Thoracic aorta (tissue), 2 donors: ENCODE measurements at regions not wholly inside any gene's neighbourhood (a gene's known extent, or its start where the extent isn't known, plus 50 kb on each side); places are given as distances from the start of the nearest gene placed in this dataset.

Experiments
- ATAC-seq: fragments of 150-250 bp; one replicate; pipeline ENCODE4 v1.8.0; 2017; ENCODE audit warnings: low read depth; ENCODE audit not compliant: insufficient number of reproducible peaks, low FRiP score
- DNase-seq: peaks from one replicate; pipeline ENCODE4 v3.0.0-alpha.2; 2020; ENCODE audit warnings: low spot score
- H3K27ac ChIP-seq, 2 donors: fragments of 200-600 bp; sonication (generic); 1 replicate in 1 of 2; 2 replicates in 1 of 2; pipeline ENCODE4 v1.5.1; 2016; ENCODE audit warnings: mild to moderate bottlenecking in 2 of 2, moderate library complexity in 2 of 2
- H3K27me3 ChIP-seq: fragments of 200-600 bp; sonication (generic); replicated peaks from 2 replicates; pipeline ENCODE4 v1.6.0; 2016; ENCODE audit warnings: mild to moderate bottlenecking; ENCODE audit not compliant: insufficient read depth
- H3K36me3 ChIP-seq: fragments of 200-600 bp; sonication (generic); one replicate; pipeline ENCODE4 v1.5.1; 2016
- H3K4me1 ChIP-seq, 2 donors: fragments of 200-600 bp; sonication (generic); 1 replicate in 1 of 2; 2 replicates in 1 of 2; pipeline versions ENCODE4 v1.5.1 to v1.6.0; 2016; ENCODE audit warnings: low read depth in 2 of 2, mild to moderate bottlenecking in 1 of 2; ENCODE audit not compliant: control insufficient read depth in 1 of 2
- H3K4me3 ChIP-seq: fragments of 200-600 bp; sonication (generic); 2 replicates; pipeline ENCODE4 v1.5.1; 2016; ENCODE audit warnings: mild to moderate bottlenecking
- H3K9me3 ChIP-seq: fragments of 200-600 bp; sonication (generic); 2 replicates; pipeline ENCODE4 v1.5.1; 2016
- CTCF ChIP-seq: fragments of 200-600 bp; sonication (generic); IDR thresholded peaks from one replicate; pipeline ENCODE4 v1.5.1; 2019; ENCODE audit warnings: antibody characterized with exemption

- no peaks in the 10 kb centered on the region for H3K27me3 ChIP-seq
- H3K27ac ChIP-seq: no peak overlapping the region
- TF ChIP-seq CTCF: no peak
- DNase-seq (no peak), ATAC-seq (no peak)
- no peak overlapping the region for H3K4me3 ChIP-seq
- H3K9me3 ChIP-seq: peaks cover 9% of the 10 kb centered on the region
- H3K36me3 ChIP-seq: no peaks in the 10 kb centered on the region
- H3K4me1 ChIP-seq: no peaks in the 10 kb centered on the region
Measured at GRCh38 chr14:82138431-82138830, 604.8 kb upstream of the SEL1L start.

GRCh38 chr14:82146846-82147245, 613.2 kb upstream of the SEL1L start:
- no peak for DNase-seq
- no peak overlapping the region for H3K27ac ChIP-seq
- ATAC-seq: no peak
- no peak for TF ChIP-seq CTCF
- H3K9me3 ChIP-seq: no peaks in the 10 kb centered on the region
- no peaks in the 10 kb centered on the region for H3K4me1 ChIP-seq
- H3K36me3 ChIP-seq: no peaks in the 10 kb centered on the region
- no peaks in the 10 kb centered on the region for H3K27me3 ChIP-seq
- H3K4me3 ChIP-seq: no peak overlapping the region

GRCh38 chr14:82153689-82154088, 620.0 kb upstream of the SEL1L start:
- H3K36me3 ChIP-seq: no peaks in the 10 kb centered on the region
- no peaks in the 10 kb centered on the region for H3K9me3 ChIP-seq
- no peak overlapping the region for H3K4me3 ChIP-seq
- ATAC-seq (no peak), DNase-seq (no peak)
- no peak overlapping the region for H3K27ac ChIP-seq
- H3K4me1 ChIP-seq: no peaks in the 10 kb centered on the region
- no peak for TF ChIP-seq CTCF
- no peaks in the 10 kb centered on the region for H3K27me3 ChIP-seq

- H3K36me3 ChIP-seq: no peaks in the 10 kb centered on the region
- no peaks in the 10 kb centered on the region for H3K9me3 ChIP-seq
- TF ChIP-seq CTCF: no peak
- no peaks in the 10 kb centered on the region for H3K27me3 ChIP-seq
- DNase-seq (no peak), ATAC-seq (no peak)
- no peak overlapping the region for H3K4me3 ChIP-seq
- no peaks in the 10 kb centered on the region for H3K4me1 ChIP-seq
- no peak overlapping the region for H3K27ac ChIP-seq
Measured at GRCh38 chr14:82159624-82160023, 626.0 kb upstream of the SEL1L start.

GRCh38 chr14:82180139-82180538, 646.5 kb upstream of the SEL1L start:
- Histone ChIP-seq H3K4me3 (no peak overlapping the region), H3K4me1 (no peaks in the 10 kb centered on the region), H3K36me3 (no peaks in the 10 kb centered on the region), H3K27ac (no peak overlapping the region), H3K27me3 (no peaks in the 10 kb centered on the region), H3K9me3 (no peaks in the 10 kb centered on the region)
- no peak for DNase-seq
- TF ChIP-seq CTCF: no peak
- no peak for ATAC-seq
